H1 (cell line): ENCODE measurements at regions not wholly inside any gene's neighbourhood (a gene's known extent, or its start where the extent isn't known, plus 50 kb on each side); places are given as distances from the start of the nearest gene placed in this dataset.

Experiments
- CTCF ChIA-PET: fragments of 300-600 bp; sonication (Branson Sonifier 250); formaldehyde crosslinking; loops from one replicate; lab custom pipeline; 2021; ENCODE audit not compliant: partially characterized antibody; lab: Charles Lee
- POLR2A ChIA-PET: fragments of 300-600 bp; sonication (Branson Sonifier 250); formaldehyde crosslinking; loops from one replicate; lab custom pipeline; 2021; ENCODE audit warnings: inconsistent platforms; ENCODE audit not compliant: partially characterized antibody; lab: Charles Lee
- DNase-seq, 2 experiments: peaks; one replicate each; pipeline versions ENCODE4 v3.0.0 to v3.0.0-alpha.2; 2010 to 2022; ENCODE audit warnings: low spot score in 2 of 2, low read depth in 1 of 2, mixed read lengths in 1 of 2
- FAIRE-seq: peaks from 2 replicates; lab custom pipeline; 2011; peaks lifted over from hg19 to GRCh38; lab: Jason Lieb, UNC
- H2AFZ ChIP-seq: 2 replicates; pipeline ENCODE4 v1.8.1; 2012; ENCODE audit warnings: low read length, inconsistent platforms
- H2AK5ac ChIP-seq: 2 replicates; pipeline ENCODE4 v1.6.1; 2013; ENCODE audit warnings: low read depth, low read length
- H2BK120ac ChIP-seq: replicated peaks from 2 replicates; pipeline ENCODE3; 2013; ENCODE audit warnings: low read depth, low read length, inconsistent platforms
- H2BK12ac ChIP-seq: 2 replicates; pipeline ENCODE4 v1.6.1; 2013; ENCODE audit warnings: low read depth, low read length
- H2BK15ac ChIP-seq: 2 replicates; pipeline ENCODE4 v1.6.1; 2013; ENCODE audit warnings: low read length
- H2BK20ac ChIP-seq: 2 replicates; pipeline ENCODE4 v1.6.1; 2013; ENCODE audit warnings: low read length
- H2BK5ac ChIP-seq: 2 replicates; pipeline ENCODE4 v1.6.1; 2013; ENCODE audit warnings: low read depth, low read length
- H3K14ac ChIP-seq: 2 replicates; pipeline ENCODE4 v1.6.1; 2013; ENCODE audit warnings: inconsistent platforms; ENCODE audit not compliant: insufficient read length
- H3K18ac ChIP-seq: 2 replicates; pipeline ENCODE4 v1.6.1; 2013; ENCODE audit warnings: low read length; ENCODE audit errors: extremely low read depth
- H3K23ac ChIP-seq: 2 replicates; pipeline ENCODE4 v1.6.1; 2013; ENCODE audit warnings: inconsistent platforms; ENCODE audit not compliant: insufficient read length
- H3K23me2 ChIP-seq: 2 replicates; pipeline ENCODE4 v1.6.1; 2013; ENCODE audit warnings: low read depth, low read length
- H3K27ac ChIP-seq: 2 replicates; pipeline ENCODE4 v1.6.1; 2011; ENCODE audit warnings: low read depth, low read length, inconsistent platforms
- H3K27me3 ChIP-seq, 4 experiments: replicated peaks in 1 of 4; 1 replicate in 1 of 4; 2 replicates in 3 of 4; pipeline versions ENCODE4 v1.6.1 to v1.8.1; 2011 to 2013; ENCODE audit warnings: low read length in 3 of 4, mild to moderate bottlenecking in 3 of 4, inconsistent platforms in 2 of 4, mixed read lengths in 2 of 4, moderate library complexity in 1 of 4; ENCODE audit not compliant: control insufficient read depth in 3 of 4, insufficient read depth in 3 of 4; ENCODE audit errors: extremely low read depth in 1 of 4
- H3K36me3 ChIP-seq, 4 experiments: 2 replicates each; pipeline versions ENCODE4 v1.6.1 to v1.8.1; 2011 to 2013; ENCODE audit warnings: mild to moderate bottlenecking in 4 of 4, low read length in 3 of 4, moderate library complexity in 2 of 4, control low read depth in 1 of 4, inconsistent platforms in 1 of 4; ENCODE audit not compliant: insufficient read depth in 4 of 4, control insufficient read depth in 2 of 4
- H3K4ac ChIP-seq: replicated peaks from 2 replicates; pipeline ENCODE3; 2013; ENCODE audit warnings: low read length, low read depth, mixed read lengths, inconsistent platforms; ENCODE audit not compliant: insufficient read length
- H3K4me1 ChIP-seq, 4 experiments: replicated peaks in 1 of 4; 1 replicate in 1 of 4; 2 replicates in 3 of 4; pipeline versions ENCODE4 v1.6.1 to v1.8.1; 2011 to 2013; ENCODE audit warnings: low read length in 3 of 4, inconsistent platforms in 2 of 4, mixed read lengths in 1 of 4; ENCODE audit not compliant: insufficient read depth in 4 of 4, control insufficient read depth in 3 of 4
- H3K4me2 ChIP-seq, 2 experiments: 2 replicates each; pipeline versions ENCODE4 v1.6.1 to v1.8.1; 2011 to 2013; ENCODE audit warnings: low read depth in 2 of 2, low read length in 2 of 2, control low read depth in 1 of 2, inconsistent platforms in 1 of 2, mild to moderate bottlenecking in 1 of 2; ENCODE audit not compliant: insufficient read depth in 1 of 2
- H3K4me3 ChIP-seq, 4 experiments: fragments of 200-600, 300-600 bp in 1 of 4; sonication (generic), shearing (Covaris generic), sonication (Bioruptor Twin) in 1 of 4; 2 replicates each; pipeline versions ENCODE4 v1.5.1 to v1.8.1; 2011 to 2016; ENCODE audit warnings: low read length in 4 of 4, low read depth in 3 of 4, control low read depth in 2 of 4, inconsistent platforms in 2 of 4, mild to moderate bottlenecking in 2 of 4, mixed read lengths in 1 of 4, moderate library complexity in 1 of 4; ENCODE audit not compliant: insufficient read depth in 2 of 4; ENCODE audit errors: extremely low read depth in 1 of 4
- H3K56ac ChIP-seq: replicated peaks from 2 replicates; pipeline ENCODE3; 2013; ENCODE audit warnings: low read depth, mild to moderate bottlenecking, mixed read lengths, low read length, inconsistent platforms; ENCODE audit not compliant: insufficient read length
- H3K79me1 ChIP-seq: 2 replicates; pipeline ENCODE4 v1.6.1; 2013; ENCODE audit warnings: low read depth, low read length, control low read depth
- H3K79me2 ChIP-seq, 2 experiments: 2 replicates each; pipeline versions ENCODE4 v1.6.1 to v1.8.1; 2012 to 2013; ENCODE audit warnings: low read length in 2 of 2, mild to moderate bottlenecking in 2 of 2, inconsistent platforms in 1 of 2; ENCODE audit not compliant: insufficient read depth in 2 of 2, control insufficient read depth in 1 of 2
- H3K9ac ChIP-seq, 4 experiments: replicated peaks in 1 of 4; 1 replicate in 1 of 4; 2 replicates in 3 of 4; pipeline versions ENCODE4 v1.6.1 to v1.8.1; 2011 to 2013; ENCODE audit warnings: low read depth in 3 of 4, low read length in 3 of 4, control low read depth in 2 of 4, mild to moderate bottlenecking in 2 of 4, moderate library complexity in 2 of 4, inconsistent platforms in 1 of 4; ENCODE audit errors: extremely low read depth in 1 of 4
- H3K9me3 ChIP-seq, 2 experiments: 2 replicates each; pipeline versions ENCODE4 v1.6.1 to v1.8.1; 2012 to 2013; ENCODE audit warnings: mild to moderate bottlenecking in 2 of 2, moderate library complexity in 2 of 2, control low read depth in 1 of 2, inconsistent platforms in 1 of 2, low read depth in 1 of 2, low read length in 1 of 2, mixed read lengths in 1 of 2; ENCODE audit not compliant: insufficient read depth in 2 of 2
- H4K20me1 ChIP-seq, 2 experiments: replicated peaks in 1 of 2; 2 replicates each; pipeline versions ENCODE3 to v1.8.1; 2011 to 2013; ENCODE audit warnings: inconsistent platforms in 2 of 2, low read length in 2 of 2, mild to moderate bottlenecking in 1 of 2; ENCODE audit not compliant: insufficient read depth in 2 of 2, control insufficient read depth in 1 of 2
- H4K5ac ChIP-seq: 2 replicates; pipeline ENCODE4 v1.6.1; 2013; ENCODE audit warnings: low read length, low read depth, mixed read lengths, inconsistent platforms; ENCODE audit not compliant: insufficient read length
- H4K8ac ChIP-seq: 2 replicates; pipeline ENCODE4 v1.8.0; 2013; ENCODE audit warnings: mild to moderate bottlenecking, moderate library complexity, low read length, inconsistent platforms; ENCODE audit not compliant: insufficient read depth; ENCODE audit errors: extremely low read depth
- H4K91ac ChIP-seq: replicated peaks from 2 replicates; pipeline ENCODE3; 2013; ENCODE audit warnings: low read length, mixed read lengths, inconsistent platforms; ENCODE audit not compliant: insufficient read length
- ASH2L ChIP-seq: fragments of 200-600, 300-600 bp; sonication (generic); IDR thresholded peaks from one replicate; pipeline ENCODE4 v1.7.1; 2017; ENCODE audit warnings: low read length
- BCL11A ChIP-seq, 2 experiments: IDR thresholded peaks; one replicate each; pipeline ENCODE4 v1.6.1; 2011; ENCODE audit warnings: low read depth in 2 of 2, low read length in 2 of 2, mild to moderate bottlenecking in 2 of 2
- CBX5 ChIP-seq: fragments of 300-800, 300-1000 bp; sonication (generic); IDR thresholded peaks from 2 replicates; pipeline ENCODE4 v1.7.1; 2016; ENCODE audit warnings: antibody characterized with exemption, low read length, low read depth
- GABPA ChIP-seq: IDR thresholded peaks from 2 replicates; pipeline ENCODE4 v1.6.1; 2011; ENCODE audit warnings: mild to moderate bottlenecking, low read length, moderate library complexity, borderline replicate concordance; ENCODE audit not compliant: insufficient read depth
- HDAC2 ChIP-seq, 2 experiments: fragments of 300-600 bp in 1 of 2; sonication (generic) in 1 of 2; IDR thresholded peaks; 2 replicates each; pipeline ENCODE4 v1.6.1; 2011 to 2012; ENCODE audit warnings: low read depth in 2 of 2, low read length in 2 of 2, mild to moderate bottlenecking in 2 of 2, moderate library complexity in 2 of 2, borderline replicate concordance in 1 of 2, inconsistent platforms in 1 of 2
- HDAC6 ChIP-seq: IDR thresholded peaks from one replicate; pipeline ENCODE4 v1.7.1; 2012; ENCODE audit warnings: low read depth, mild to moderate bottlenecking, inconsistent platforms, low read length, moderate library complexity
- POLR2AphosphoS5 ChIP-seq: IDR thresholded peaks from 2 replicates; pipeline ENCODE4 v1.6.1; 2011; ENCODE audit warnings: low read depth, low read length
- POU5F1 ChIP-seq: IDR thresholded peaks from 2 replicates; pipeline ENCODE4 v1.6.1; 2011; ENCODE audit warnings: low read depth, mild to moderate bottlenecking, low read length, moderate library complexity
- SIN3A ChIP-seq, 2 experiments: IDR thresholded peaks in 1 of 2; conservative IDR thresholded peaks in 1 of 2; 2 replicates each; pipeline ENCODE4 v1.6.1; 2011 to 2012; ENCODE audit warnings: low read length in 2 of 2, improper control_type of control experiment in 1 of 2, low read depth in 1 of 2, mild to moderate bottlenecking in 1 of 2
- SP4 ChIP-seq: IDR thresholded peaks from 2 replicates; pipeline ENCODE4 v1.6.1; 2012; ENCODE audit warnings: low read length, inconsistent platforms
- SRF ChIP-seq: IDR thresholded peaks from 2 replicates; pipeline ENCODE4 v1.6.1; 2011; ENCODE audit warnings: mild to moderate bottlenecking, low read depth, low read length, moderate library complexity
- TEAD4 ChIP-seq: IDR thresholded peaks from 2 replicates; pipeline ENCODE4 v1.6.1; 2012; ENCODE audit warnings: low read depth, low read length, inconsistent platforms, mixed read lengths
- YY1 ChIP-seq: IDR thresholded peaks from 2 replicates; pipeline ENCODE4 v1.6.1; 2011; ENCODE audit warnings: low read depth, mild to moderate bottlenecking, low read length
- ZNF274 ChIP-seq: IDR thresholded peaks from 2 replicates; pipeline ENCODE4 v1.7.0; 2012; ENCODE audit warnings: low read length, borderline replicate concordance; ENCODE audit errors: extremely low read depth
- WGBS, 2 experiments: shearing (Covaris generic) in 1 of 2; methylation state at CpG; one replicate each; pipeline versions ENCODE4 v1.1.6 to v1.1.7; 2013 to 2015; ENCODE audit warnings: low lambda C conversion rate in 2 of 2, mixed read lengths in 2 of 2, inconsistent platforms in 1 of 2, low coverage in 1 of 2, missing lambda C conversion rate in 1 of 2; ENCODE audit not compliant: insufficient replicate concordance in 2 of 2, insufficient coverage in 1 of 2, insufficient read length in 1 of 2; ENCODE audit errors: extremely low coverage in 1 of 2, missing lambda C conversion rate in 1 of 2; 5-methylcytosine and 5-hydroxymethylcytosine counted together
- TF ChIP-seq, protein P1 (sequence below): IDR thresholded peaks from 2 replicates; pipeline ENCODE4 v1.6.1; 2012; ENCODE audit warnings: inconsistent platforms

GRCh38 chr10:4390219-4390618, 435.8 kb upstream of the AKR1E2 start:
- Histone ChIP-seq H2BK120ac (no peak overlapping the region), H3K4me3 (no peak overlapping the region), H3K79me2 (no peaks in the 10 kb centered on the region), H3K23ac (no peak overlapping the region), H2BK20ac (no peak overlapping the region), H2BK5ac (no peak overlapping the region), H3K4me1 (peaks cover 0 to 2% (median 0%) of the 10 kb centered on the region in 4 experiments; a peak in 1 of 7 replicates), H3K27ac (no peak overlapping the region), H3K14ac (no peak overlapping the region), H2BK12ac (no peak overlapping the region), H3K79me1 (no peaks in the 10 kb centered on the region), H3K9me3 (no peaks in the 10 kb centered on the region), H4K8ac (no peak overlapping the region), H3K56ac (no peak overlapping the region), H4K91ac (no peak overlapping the region), H4K5ac (no peak overlapping the region), H3K4me2 (no peak overlapping the region), H3K4ac (no peak overlapping the region), H4K20me1 (no peaks in the 10 kb centered on the region), H3K23me2 (no peaks in the 10 kb centered on the region), H2AFZ (no peak overlapping the region), H3K36me3 (no peaks in the 10 kb centered on the region), H2AK5ac (no peak overlapping the region), H3K18ac (no peak overlapping the region), H3K27me3 (no peaks in the 10 kb centered on the region), H2BK15ac (no peak overlapping the region), H3K9ac (no peak overlapping the region)
- 98% methylated on average over 2 of the region's 2 CpGs; no CpG with 5 or more reads in 1 of the 2 experiments for WGBS, 2 experiments
- FAIRE-seq (no peak), DNase-seq (no peak)
- POLR2A ChIA-PET, result no interaction called here
- CTCF ChIA-PET, result interaction anchor here (1.1 to 1.3 kb wide), 2 partner anchors 9 to 376 kb away, joined by 3 to 4 read pairs; no protein-coding TSS in a partner anchor
- TF ChIP-seq POLR2AphosphoS5 (no peak), CBX5 (no peak), TEAD4 (no peak), GABPA (no peak), ZNF274 (no peak), POU5F1 (no peak), ASH2L (no peak), SRF (no peak), HDAC6 (no peak), HDAC2 (IDR thresholded peaks at IDR 0.05; ENCODE audit: borderline replicate concordance in 1 of 2, low read depth in 2 of 2, low read length in 2 of 2) (no peak), BCL11A (IDR thresholded peaks at IDR 0.05; ENCODE audit: low read depth in 2 of 2, low read length in 2 of 2) (no peak), SIN3A (conservative IDR thresholded peaks at IDR 0.05 in 1 of 2, IDR thresholded peaks at IDR 0.05 in 1 of 2; ENCODE audit: low read depth in 1 of 2, low read length in 2 of 2) (no peak), SP4 (no peak), YY1 (no peak)
- TF ChIP-seq, protein P1, sequence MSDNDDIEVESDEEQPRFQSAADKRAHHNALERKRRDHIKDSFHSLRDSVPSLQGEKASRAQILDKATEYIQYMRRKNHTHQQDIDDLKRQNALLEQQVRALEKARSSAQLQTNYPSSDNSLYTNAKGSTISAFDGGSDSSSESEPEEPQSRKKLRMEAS, result no peak
